ENCODE measurements at regions not wholly inside any gene's neighbourhood (a gene's known extent, or its start where the extent isn't known, plus 50 kb on each side); places are given as distances from the start of the nearest gene placed in this dataset.
A peak's percentile ranks its signal among the peaks of the same experiment; 100 is the strongest.

DNA sequence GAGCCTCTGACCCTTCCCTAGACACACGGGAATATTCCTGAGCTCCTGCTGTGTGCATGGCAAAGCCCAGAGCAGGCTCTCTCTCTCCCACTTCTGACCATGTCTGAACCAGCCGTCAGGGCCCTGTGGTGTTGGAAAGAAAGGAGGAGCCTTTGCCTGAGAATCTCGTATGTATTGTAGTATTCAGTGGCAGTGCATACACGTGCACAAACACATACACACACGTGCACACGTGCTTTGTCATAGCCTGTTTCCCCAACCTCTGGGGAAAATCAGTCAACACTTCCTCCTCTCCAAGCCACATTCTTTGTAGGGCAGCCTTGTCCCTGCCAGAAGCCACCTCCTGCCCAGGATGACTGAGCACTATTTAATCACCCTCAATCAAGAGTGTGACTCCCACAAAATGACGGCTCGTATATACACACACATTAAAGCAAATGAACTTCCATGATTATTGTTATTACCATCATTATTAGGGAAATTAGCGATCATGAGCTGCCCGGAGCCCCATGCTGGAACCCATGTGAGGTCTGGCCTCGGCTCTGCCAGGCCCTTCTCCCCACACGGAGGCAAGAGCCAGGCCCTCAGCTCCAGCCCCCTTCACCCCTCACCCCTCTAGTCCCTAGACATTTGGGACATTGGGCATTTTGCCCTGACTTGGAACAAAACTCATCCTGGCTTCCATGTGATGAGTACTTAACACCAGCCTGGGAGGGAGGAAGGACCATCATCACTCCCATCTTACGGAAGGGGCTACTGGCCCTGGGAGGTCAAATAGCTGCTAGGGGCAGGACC is 331.9 kb downstream of the NPHP4 start:
- DNase-seq (ENCODE audit: low read depth, low spot score) = no peak

DNA sequence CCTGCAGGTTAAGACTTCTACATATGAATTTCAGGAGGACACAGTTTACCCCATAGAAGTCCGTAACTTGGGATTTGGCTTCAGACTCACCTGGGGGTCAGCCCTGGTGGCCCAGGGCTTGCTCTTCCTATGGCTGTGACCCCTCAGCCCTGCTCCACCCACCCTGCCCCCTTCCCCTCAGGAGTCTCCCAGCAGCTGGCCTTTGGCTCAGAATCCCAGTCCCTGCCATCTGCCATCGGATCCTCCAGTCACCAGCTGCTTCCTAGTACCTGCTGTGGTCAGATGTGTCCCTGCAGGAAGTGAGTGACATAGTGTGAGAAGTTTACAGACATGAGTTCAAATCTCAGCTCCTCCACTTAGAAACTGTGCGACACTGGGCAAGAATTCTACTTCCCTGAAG is 332.6 kb downstream of the NPHP4 start:
- DNase-seq (ENCODE audit: low read depth, low spot score) = no peak

DNA sequence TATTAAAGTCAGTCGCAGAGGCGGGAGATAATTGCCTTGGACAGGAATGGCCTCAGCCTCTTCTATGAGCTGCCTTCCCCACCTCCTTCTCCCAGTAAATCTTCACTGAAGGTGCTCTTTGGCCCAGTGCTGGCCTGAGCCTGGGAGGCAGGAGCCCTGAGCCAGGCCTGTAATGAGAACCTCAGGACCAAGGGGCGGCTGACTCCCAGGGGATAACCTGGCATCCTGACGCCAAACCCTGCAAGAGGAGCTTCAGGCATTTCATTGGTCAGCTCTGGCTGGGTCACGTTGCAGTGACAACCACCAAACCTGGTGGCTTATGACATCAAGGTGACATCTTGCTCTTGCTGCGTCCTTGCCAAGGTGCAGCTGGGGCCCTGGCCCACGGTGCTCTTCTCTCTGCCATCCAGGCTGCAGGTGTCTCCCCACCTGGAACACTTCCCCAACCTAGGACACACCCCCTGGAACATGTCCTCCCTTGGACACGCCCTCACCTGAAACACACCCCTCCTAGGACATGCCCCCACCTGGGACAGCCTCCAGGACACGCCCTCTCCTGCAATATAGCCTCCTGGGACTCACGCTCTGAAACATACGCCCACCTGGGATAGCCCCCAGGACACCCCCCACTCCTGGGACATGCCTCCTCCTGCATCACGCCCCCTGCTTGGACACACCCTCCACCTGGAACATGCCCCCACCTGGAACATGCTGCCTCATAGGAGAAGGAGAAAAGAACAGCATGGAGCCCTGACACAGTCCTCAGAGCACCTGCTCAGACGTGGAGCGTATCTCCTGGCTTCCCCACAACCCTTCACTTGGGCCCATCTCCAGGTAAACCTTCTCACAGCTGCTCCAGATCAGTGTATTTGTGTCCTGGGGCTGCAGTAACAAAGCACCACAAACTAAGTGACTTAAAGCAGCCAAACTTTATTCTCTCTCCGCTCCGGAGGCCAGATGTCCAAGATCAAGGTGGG is 333.6 kb downstream of the NPHP4 start:
- DNase-seq (ENCODE audit: low read depth, low spot score) = no peak

DNA sequence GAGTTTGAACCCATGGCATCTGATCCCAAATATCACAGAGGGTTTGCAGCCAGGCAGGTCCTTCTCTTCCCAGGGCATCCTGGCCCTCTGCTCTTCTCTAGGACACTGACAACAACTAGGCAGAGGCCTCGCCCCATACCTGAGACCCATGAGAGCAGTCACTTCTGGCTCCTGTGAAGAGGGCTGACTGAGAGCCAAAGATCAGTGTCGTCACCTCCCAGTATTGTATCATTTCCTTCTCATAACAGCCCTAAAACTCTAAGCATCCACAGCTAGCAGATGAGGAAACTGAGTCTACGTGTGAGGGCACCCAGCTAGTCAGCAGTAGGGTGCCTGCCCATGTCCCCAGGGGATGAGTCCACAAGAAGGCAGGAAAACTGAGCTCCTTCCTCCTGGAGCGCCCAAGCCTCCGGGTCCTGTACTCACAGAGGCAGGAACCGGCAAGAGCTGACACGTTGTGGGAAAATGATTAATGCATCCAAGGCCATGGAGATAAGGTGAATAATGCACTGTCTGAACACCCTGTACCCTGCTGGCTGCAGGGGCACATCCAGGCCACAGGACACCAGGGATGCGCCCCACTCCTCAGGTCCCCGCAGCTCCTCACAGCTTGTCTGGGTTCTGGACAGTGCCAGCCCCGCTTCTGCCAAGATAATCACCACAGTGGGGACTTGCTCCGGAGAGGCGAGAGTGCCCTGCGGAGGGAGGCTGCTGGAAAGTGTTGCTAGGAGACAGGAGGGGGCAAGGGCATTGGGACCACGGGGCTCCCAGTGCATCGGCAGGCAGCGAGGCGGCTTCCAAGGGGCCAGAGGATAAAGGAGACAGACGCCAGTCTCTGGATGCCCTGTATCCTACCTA is 340.0 kb downstream of the NPHP4 start:
- peak; percentile 11 for DNase-seq (ENCODE audit: low read depth, low spot score)

DNA sequence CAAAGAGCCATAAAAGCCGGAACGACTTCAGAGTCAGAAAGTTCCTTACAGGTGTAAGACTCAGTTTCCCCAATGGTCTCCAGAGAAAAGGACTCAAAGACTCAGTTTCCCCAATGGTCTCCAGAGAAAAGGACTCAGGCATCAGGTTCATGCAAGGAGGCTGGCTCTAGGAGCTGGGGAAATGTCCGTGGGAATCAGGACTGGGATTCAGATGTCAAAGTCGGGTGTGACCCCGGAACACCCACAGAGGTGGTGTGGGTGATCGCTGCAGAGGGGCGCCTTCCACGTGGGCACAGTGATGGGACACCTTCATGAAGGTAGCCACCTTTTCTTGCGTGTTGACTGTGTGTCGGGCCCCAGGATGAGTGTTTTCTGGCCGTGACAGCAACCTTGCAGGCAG is 340.8 kb downstream of the NPHP4 start:
- no peak for DNase-seq (ENCODE audit: low read depth, low spot score)

DNA sequence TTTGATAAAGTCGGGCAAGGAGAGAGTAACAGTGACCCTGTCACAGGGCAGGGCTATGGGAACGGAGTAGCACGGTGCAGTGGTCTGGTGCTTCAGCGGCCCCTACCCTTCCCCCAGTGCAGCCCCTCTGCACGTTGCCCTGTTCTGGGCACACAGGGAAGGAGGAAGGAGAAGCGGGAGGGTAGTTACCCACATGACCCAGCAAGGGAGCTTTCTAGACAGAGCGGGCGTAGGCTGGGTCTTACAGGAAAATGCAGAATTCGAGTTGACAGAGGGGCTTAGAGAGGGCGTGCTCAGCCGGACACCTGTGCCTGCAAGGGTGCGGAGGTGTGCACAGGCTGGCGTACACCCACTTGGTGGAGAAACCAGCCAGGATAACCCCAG is 341.2 kb downstream of the NPHP4 start:
- no peak for DNase-seq (ENCODE audit: low read depth, low spot score)

DNA sequence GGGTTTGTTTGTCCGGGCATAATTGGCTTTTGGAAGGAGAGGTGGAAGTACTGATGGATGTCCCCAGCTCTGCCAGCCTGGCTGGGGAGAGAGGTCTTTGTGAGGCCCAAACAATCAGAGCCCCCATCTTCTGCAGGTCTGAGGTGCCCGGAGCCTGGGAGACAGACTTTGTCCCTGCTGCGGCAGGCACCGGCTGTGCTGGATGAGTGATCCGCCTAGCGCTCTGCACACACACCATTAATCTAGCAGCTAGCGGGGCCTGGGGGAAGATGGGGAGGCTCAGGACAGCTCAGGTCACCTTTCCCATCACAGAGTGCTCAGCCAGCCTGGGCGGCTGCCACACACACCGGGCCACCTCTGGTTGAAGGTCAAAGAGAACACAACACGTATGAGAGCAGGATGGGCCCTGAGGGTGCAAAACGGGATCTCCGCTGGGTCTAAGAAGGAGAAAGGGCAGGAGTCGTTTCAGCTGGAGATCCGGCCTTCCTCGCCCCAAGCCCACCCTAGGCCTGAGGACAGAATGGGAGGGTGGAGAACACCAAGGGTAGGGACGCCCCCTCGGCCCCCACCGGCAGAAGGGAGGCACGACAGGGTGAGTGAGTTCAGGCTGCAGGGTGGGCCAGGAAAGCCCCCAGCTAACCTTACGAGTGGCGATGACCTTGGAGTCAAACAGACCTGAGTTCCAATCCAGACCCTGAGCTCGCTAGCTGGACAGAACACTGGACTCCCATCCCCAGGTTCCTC is 341.8 kb downstream of the NPHP4 start:
- no peak for DNase-seq (ENCODE audit: low read depth, low spot score)

DNA sequence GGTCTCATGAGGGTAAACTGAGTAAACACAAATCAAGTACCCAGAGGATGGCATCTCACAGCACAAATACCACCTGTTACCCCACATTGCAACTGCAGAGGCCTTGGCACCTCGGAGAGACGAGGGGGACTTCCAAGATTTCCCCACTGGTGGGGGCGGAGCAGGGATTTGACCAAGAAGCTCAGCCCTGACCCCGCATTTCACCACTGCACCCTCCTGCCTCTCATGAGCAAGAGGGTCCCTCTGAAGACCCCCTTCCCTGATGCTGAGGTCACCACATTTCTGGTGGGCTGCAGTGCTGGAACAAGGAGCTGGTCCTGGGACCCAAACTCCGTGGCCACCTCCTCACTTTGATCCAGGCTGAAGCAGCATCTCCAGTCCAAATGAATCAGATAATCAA is 342.4 kb downstream of the NPHP4 start:
- no peak for DNase-seq (ENCODE audit: low read depth, low spot score)

DNA sequence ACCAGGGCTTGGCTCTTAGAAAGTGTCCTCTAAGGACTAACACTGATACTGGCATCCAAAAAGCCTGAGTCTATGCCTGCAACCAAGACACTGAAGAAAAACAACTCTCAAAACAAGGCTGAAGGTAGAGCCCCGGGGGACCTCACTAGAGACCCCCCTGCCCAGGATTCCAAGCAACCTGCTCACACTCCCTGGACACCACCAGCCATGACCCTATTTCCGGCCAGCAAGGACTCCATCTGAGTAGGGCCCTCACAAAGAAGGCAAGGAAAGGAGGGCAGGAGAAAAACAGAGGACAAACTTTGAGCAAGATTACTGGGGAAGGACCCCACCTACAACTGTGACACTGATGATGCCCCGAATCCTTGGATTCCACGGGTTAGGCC is 343.1 kb downstream of the NPHP4 start:
- no peak for DNase-seq (ENCODE audit: low read depth, low spot score)

DNA sequence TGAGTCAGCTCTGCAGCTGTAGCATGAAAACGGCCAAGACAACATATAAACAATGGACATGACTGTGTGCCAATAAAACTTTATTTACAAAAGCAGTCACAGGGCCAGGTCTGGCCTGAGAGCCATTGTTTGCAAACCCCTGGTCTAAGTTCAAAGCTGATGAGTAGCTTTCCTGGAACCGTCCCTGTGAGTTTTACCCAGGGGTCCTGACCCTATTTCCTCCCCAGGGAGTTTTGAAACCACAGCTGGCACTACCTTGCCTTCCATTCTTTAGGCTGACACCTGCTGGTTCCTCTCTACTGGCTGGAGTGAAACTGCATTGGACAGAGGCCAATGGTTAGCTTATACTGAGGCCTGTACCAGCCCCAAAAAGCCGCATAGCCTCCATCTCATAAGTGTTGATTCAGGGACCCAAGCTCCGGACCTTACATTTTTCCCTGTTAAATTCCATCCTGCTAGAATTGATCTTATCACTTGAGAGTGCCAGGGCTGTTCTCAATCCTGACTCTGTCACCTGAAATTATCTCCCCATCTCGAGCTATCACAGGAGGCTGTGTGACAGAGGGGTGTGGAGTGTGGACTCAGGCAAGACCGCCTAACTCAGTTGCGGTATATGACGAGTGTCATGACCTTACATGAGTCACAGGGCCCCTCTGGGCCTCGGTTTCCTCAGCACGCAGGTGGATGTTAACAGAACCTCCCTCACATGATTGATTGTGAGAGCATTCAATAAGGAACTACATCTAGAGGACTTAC is 343.6 kb downstream of the NPHP4 start:
- DNase-seq (ENCODE audit: low read depth, low spot score) = no peak

DNA sequence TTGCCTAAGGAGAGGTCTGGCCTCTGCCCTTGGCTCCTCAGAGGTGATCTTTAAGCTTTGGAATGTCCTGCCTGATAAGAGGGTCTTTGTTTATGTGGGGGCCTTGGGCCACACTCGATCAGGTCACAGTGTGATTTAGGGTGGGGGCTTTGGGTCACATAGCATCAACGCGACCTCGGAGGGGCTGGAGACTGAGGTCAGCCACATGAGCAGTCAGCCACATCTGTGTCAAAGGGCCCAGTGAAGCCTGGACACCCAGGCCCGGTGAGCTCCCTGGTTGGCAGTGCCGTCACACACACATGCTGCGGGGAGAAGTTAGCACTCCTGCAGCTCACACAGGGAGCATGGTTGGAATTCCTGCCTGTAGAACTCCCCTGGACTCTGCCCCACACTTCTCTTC is 345.0 kb downstream of the NPHP4 start:
- DNase-seq (ENCODE audit: low read depth, low spot score) = no peak

DNA sequence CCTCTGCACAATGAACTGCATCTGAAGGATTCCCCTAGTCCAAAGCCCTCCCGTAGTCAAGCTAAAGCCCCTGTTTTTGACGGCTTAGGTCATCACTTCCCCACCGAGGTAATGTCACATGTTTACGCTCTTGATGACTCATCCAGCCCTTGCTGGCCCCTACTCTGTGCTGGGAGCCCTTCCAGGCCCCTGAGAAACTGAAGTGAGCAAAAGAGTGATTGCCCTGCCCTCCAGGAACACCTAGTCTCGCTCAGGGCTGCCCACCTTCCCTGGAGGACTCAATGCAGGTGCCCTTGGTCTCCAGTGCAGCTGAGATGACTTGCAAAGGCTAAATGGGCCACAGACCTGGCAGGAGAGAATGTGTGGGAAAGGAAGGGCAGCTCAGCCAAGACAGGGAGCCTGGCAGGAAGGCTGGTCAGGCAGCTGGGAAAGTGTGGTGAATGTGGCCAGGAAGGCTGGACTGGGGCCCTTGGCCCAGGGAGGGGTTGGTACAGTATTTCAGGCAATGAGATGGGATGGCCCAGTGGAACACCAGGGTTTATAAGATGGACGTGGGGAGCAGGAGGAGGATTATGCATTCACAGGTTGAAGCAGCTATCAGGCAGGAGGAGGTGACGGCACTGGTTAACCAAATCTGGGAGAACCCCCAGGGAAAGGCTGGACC is 345.6 kb downstream of the NPHP4 start:
- no peak for DNase-seq (ENCODE audit: low read depth, low spot score)

DNA sequence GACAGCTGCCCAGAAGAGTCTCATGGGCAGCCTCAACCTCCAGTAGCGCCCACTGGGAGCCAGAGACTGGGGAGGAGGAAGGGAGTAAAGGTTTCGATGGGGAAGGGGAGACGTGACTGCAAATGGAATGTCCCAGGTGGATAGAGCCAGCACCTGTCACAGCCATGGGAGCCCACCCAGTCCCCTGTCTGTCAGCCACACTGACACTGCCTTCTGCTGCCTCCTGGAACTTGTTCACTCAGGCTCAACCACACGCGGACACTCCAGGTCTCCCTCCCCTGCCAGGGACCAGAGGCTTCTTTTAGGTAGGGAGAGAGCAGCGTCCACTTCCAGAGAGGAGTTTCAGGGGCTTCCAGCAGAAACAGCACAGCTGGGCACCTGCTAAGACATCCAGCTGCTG is 346.3 kb downstream of the NPHP4 start:
- no peak for DNase-seq (ENCODE audit: low read depth, low spot score)

DNA sequence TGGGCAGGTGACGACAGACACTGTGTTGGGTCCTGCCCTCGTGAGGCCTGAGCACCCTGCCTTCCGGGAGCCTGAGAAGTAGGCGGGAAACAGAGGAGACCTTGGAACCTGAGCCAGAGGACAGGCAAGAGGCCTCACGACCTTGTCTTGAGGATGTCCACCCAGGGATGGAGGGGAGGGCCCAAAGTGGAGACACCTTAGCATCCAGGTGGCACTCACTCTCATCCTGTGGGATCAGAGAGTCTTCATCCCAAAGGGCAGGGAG is 347.2 kb downstream of the NPHP4 start:
- no peak for DNase-seq (ENCODE audit: low read depth, low spot score)

DNA sequence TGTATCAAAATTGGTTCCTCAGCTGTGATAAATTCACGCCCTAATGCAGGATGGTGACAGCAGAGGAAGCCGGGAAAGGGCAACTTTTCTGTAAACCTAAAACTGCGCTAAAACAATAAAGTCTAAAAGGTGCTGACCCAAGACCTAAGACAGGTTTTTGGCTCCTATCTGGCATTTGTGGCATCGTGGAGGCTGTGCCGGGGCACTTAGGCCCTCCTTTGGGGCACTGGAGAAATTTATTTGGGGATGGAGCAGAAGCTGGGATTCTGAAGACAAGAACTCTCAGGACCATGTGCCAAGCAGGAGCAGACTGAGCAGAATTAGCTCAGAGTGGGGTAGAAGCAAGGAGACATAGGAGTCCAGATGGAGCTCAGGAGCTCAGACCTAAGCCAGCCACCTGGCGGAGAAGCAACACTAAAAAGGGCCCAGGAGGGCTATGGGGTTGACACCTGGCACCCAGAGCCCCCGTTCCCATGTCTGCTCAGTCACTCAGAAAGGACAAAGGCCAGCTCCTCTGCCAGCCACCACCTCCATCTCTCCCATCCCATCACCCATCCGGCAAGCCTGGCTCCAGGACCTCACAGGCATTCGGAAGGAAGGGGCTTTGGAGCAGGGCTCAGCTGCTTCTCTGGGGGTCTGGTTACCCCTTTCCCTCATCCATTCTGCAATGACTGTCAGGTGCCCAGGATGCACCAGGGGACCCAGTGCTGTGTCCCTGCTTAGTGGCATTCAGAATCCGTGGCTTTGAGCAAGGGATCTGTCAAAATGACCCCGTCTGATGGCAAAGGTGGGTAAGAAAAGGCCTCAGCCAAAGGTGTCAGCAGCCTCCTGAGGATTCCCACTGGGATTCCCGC is 347.7 kb downstream of the NPHP4 start:
- DNase-seq (ENCODE audit: low read depth, low spot score) = no peak

DNA sequence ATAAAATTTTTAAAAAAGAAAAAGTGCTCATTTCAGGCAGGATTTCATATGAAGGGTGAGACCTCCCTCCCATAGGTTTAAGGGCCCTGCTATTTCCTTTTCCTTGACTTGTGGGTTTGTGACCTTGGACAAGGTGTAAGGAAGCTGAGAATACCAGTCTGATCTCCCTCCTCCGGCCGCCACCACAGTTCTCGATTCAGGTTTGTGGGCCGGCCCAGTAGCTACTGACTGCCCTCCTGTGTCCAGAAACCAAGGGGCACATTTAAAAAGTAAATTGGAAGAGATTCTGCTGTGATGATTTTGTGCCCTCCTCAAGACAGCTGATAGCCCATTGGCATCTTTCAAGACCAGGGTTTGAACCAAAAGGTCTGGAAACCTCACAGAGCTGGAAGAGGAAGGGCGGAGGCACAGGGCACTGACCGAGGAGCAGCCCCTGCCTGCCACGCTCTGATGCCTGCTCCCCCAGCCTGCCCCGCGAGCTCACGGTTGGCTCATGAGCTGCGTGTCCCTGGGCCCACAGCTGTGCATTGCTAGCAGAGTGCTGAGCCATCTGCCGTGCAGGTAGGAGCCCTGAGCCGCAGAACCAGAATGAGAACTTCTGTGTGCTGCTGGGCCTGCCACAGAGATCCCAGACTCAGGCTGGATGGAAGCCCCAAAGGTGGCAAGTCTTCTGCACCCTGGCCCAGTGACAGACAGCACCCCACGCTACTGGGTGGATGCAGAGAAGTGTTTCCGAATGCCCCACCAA is 348.7 kb downstream of the NPHP4 start:
- DNase-seq (ENCODE audit: low read depth, low spot score) = no peak

DNA sequence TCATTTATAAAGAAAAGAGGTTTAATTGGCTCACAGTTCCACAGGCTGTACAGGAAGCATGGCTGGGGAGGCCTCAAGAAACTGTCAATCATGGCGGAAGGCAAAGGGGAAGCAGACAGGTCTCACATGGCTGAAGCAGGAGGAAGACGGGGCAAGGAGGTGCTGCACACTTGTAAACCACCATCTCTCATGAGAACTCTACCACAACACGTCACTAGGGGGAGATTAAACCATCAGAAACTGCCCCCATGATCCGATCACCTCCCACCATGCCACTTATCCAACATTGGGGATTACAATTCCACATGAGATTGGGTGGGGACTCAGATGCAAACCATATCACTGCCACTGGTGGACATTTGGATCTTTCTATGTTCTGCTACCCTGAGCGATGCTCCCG is 351.4 kb downstream of the NPHP4 start:
- DNase-seq (ENCODE audit: low read depth, low spot score) = no peak

DNA sequence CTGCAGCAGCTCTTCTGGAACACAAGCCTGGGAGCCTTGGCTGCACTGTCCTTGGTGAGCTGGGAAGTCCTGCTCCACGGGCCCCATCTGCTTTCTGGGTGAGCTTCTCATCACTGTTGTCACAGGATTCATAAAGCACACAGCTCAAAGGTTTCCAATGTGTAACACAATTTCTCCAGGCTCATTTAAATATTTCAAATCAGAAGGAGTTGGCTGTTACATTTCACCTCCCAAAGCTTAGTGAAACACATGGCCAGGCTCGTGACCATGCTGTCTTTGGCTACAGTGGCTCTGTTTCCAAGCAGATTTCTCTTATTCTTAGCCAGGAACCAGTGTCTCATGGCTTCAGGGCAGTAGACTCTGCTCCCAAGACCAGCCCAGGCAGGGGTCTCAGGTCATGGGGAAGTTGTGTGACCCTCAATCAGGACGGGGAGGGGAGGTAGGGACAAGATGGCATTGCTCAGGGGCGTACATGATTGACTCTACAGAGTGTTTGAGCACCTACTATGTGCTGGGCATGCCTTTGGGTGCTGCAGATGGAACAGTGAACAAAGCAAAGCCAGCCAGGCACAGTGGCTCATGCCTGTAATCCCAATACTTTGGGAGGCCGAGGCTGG is 353.0 kb downstream of the NPHP4 start:
- DNase-seq (ENCODE audit: low read depth, low spot score) = no peak
